ENCODE measurements at regions not wholly inside any gene's neighbourhood (a gene's known extent, or its start where the extent isn't known, plus 50 kb on each side); places are given as distances from the start of the nearest gene placed in this dataset.
A peak's percentile ranks its signal among the peaks of the same experiment; 100 is the strongest.

GRCh38 chr16:59210955-59211541 is 476.9 kb upstream of the GOT2 start (continued):
- TF ChIP-seq, protein P1, sequence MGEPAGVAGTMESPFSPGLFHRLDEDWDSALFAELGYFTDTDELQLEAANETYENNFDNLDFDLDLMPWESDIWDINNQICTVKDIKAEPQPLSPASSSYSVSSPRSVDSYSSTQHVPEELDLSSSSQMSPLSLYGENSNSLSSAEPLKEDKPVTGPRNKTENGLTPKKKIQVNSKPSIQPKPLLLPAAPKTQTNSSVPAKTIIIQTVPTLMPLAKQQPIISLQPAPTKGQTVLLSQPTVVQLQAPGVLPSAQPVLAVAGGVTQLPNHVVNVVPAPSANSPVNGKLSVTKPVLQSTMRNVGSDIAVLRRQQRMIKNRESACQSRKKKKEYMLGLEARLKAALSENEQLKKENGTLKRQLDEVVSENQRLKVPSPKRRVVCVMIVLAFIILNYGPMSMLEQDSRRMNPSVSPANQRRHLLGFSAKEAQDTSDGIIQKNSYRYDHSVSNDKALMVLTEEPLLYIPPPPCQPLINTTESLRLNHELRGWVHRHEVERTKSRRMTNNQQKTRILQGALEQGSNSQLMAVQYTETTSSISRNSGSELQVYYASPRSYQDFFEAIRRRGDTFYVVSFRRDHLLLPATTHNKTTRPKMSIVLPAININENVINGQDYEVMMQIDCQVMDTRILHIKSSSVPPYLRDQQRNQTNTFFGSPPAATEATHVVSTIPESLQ (CRISPR knock-in tag; conservative IDR thresholded peaks at IDR 0.05) = no peak
- TF ChIP-seq ZNF83 (CRISPR knock-in tag; IDR thresholded peaks at IDR 0.05; ENCODE audit: borderline replicate concordance) (no peak), ZNF512B (CRISPR knock-in tag; IDR thresholded peaks at IDR 0.05; ENCODE audit: borderline replicate concordance) (no peak), NFKBIZ (CRISPR knock-in tag; IDR thresholded peaks at IDR 0.05) (0 out of 2 replicates have a peak, but pooled peaks have one; percentile 47), TSC22D2 (CRISPR knock-in tag; IDR thresholded peaks at IDR 0.05; ENCODE audit: borderline replicate concordance) (0 out of 2 replicates have a peak, but pooled peaks have one; percentile 38), ZMYM2 (CRISPR knock-in tag; IDR thresholded peaks at IDR 0.05) (peak; percentile 36; the same call in 1 of the 2 replicates)

DNA sequence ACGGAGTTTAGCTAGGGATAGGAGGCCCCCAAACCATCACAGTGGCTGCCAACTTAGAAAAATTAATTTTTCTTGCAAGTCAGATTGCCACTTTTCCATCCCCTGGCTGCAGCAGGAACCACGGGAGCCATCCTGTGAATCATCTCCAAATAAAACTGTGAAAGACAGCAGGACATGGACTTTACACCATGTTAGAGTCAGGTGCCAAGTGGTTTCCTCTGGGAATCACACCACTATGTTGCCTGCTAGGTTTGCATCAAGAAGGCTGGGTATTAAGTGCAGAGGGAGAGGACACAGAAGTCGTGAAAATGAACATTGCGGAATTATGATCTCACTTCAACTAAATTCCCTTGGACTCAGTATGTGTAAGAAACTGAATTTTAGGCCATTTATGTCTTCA is 471.3 kb upstream of the GOT2 start:
- no peaks in the 10 kb centered on the region for H3K36me3 ChIP-seq (replicated peaks in 1 of 2; ENCODE audit: control insufficient read depth in 1 of 2, insufficient read depth in 2 of 2, low read length in 2 of 2)
- no peak overlapping the region for H3K4me2 ChIP-seq (ENCODE audit: low read depth, low read length)
- FAIRE-seq (no peak), ATAC-seq (peak; percentile 52), DNase-seq (ENCODE audit: low spot score) (no peak)
- ChIA-PET CTCF (ENCODE audit: low intra/inter-chr PET ratio, low total read pairs) (no interaction called here), POLR2A (no interaction called here)
- H3K79me2 ChIP-seq (ENCODE audit: insufficient read depth, low read length) = no peaks in the 10 kb centered on the region
- no peak overlapping the region for H3K27ac ChIP-seq (ENCODE audit: extremely low read length, insufficient read depth, low read length)
- H3K9ac ChIP-seq (ENCODE audit: insufficient read depth, low read depth, low read length) = no peak overlapping the region
- H2AFZ ChIP-seq (ENCODE audit: low read length) = no peak overlapping the region
- no peaks in the 10 kb centered on the region for H3K9me3 ChIP-seq (ENCODE audit: low read length)
- H3K27me3 ChIP-seq (ENCODE audit: control insufficient read depth in 1 of 2, insufficient read depth in 2 of 2, low read length in 2 of 2) = no peaks in the 10 kb centered on the region
- no peaks in the 10 kb centered on the region for H4K20me1 ChIP-seq (ENCODE audit: insufficient read depth, low read length)
- no TSS peak for BruUV-seq (replicated peaks)
- in situ Hi-C loops (cut with HindIII; ENCODE audit: extremely low pct_ligation_motif_present, low pct_unique_long_range_greater_than_20kb) = no loop called here
- no peak overlapping the region for H3K4me3 ChIP-seq (replicated peaks in 1 of 3; ENCODE audit: insufficient read depth in 1 of 3, low read depth in 2 of 3, low read length in 3 of 3)
- whole genome bisulfite sequencing (ENCODE audit: low lambda C conversion rate) = 47% methylated on average over 4 of the region's 4 CpGs
- intact Hi-C loops (cut with micrococcal nuclease; ENCODE audit: unreplicated experiment) = no loop called here
- no peaks in the 10 kb centered on the region for H3K4me1 ChIP-seq (ENCODE audit: insufficient read depth, low read length)
- no peak for TF ChIP-seq KDM5A (IDR thresholded peaks at IDR 0.05; ENCODE audit: borderline replicate concordance, low read length)
- TF ChIP-seq, protein P2, sequence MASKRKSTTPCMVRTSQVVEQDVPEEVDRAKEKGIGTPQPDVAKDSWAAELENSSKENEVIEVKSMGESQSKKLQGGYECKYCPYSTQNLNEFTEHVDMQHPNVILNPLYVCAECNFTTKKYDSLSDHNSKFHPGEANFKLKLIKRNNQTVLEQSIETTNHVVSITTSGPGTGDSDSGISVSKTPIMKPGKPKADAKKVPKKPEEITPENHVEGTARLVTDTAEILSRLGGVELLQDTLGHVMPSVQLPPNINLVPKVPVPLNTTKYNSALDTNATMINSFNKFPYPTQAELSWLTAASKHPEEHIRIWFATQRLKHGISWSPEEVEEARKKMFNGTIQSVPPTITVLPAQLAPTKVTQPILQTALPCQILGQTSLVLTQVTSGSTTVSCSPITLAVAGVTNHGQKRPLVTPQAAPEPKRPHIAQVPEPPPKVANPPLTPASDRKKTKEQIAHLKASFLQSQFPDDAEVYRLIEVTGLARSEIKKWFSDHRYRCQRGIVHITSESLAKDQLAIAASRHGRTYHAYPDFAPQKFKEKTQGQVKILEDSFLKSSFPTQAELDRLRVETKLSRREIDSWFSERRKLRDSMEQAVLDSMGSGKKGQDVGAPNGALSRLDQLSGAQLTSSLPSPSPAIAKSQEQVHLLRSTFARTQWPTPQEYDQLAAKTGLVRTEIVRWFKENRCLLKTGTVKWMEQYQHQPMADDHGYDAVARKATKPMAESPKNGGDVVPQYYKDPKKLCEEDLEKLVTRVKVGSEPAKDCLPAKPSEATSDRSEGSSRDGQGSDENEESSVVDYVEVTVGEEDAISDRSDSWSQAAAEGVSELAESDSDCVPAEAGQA (IDR thresholded peaks at IDR 0.05; ENCODE audit: low read depth) = no peak
- TF ChIP-seq, protein P2 (CRISPR knock-in tag; IDR thresholded peaks at IDR 0.05; ENCODE audit: borderline replicate concordance) = no peak
- no peak for TF ChIP-seq NR2F2 (IDR thresholded peaks at IDR 0.05; ENCODE audit: borderline replicate concordance, low read depth)
- TF ChIP-seq ZNF550 (CRISPR knock-in tag; IDR thresholded peaks at IDR 0.05; ENCODE audit: borderline replicate concordance) = no peak
- TF ChIP-seq TMF1 (CRISPR knock-in tag; IDR thresholded peaks at IDR 0.05; ENCODE audit: low read depth) = no peak
- no peak for TF ChIP-seq ARID2 (CRISPR knock-in tag; IDR thresholded peaks at IDR 0.05; ENCODE audit: borderline replicate concordance)

Data from HepG2 (cell line).